Osteocyte (in vitro differentiated cells): ENCODE measurements at regions not wholly inside any gene's neighbourhood (a gene's known extent, or its start where the extent isn't known, plus 50 kb on each side); places are given as distances from the start of the nearest gene placed in this dataset.
A peak's percentile ranks its signal among the peaks of the same experiment; 100 is the strongest.

Experiments
- DNase-seq: peaks from one replicate; pipeline ENCODE4 v3.0.0; 2021; ENCODE audit warnings: mixed read lengths; ENCODE audit not compliant: unreplicated experiment; ENCODE audit errors: extremely low spot score
- H3K27ac Mint-ChIP-seq: one replicate; pipeline ENCODE4 v1.8.0; 2021; ENCODE audit warnings: mild to moderate bottlenecking, mixed read lengths; ENCODE audit not compliant: unreplicated experiment
- H3K27me3 Mint-ChIP-seq: one replicate; pipeline ENCODE4 v1.8.0; 2021; ENCODE audit warnings: mixed read lengths; ENCODE audit not compliant: unreplicated experiment
- H3K36me3 Mint-ChIP-seq: one replicate; pipeline ENCODE4 v1.8.0; 2021; ENCODE audit warnings: mixed read lengths; ENCODE audit not compliant: unreplicated experiment
- H3K4me1 Mint-ChIP-seq: one replicate; pipeline ENCODE4 v1.8.0; 2021; ENCODE audit warnings: mixed read lengths; ENCODE audit not compliant: unreplicated experiment
- H3K4me3 Mint-ChIP-seq: one replicate; pipeline ENCODE4 v1.8.0; 2021; ENCODE audit warnings: mild to moderate bottlenecking, moderate library complexity, mixed read lengths; ENCODE audit not compliant: unreplicated experiment
- H3K9me3 Mint-ChIP-seq: one replicate; pipeline ENCODE4 v1.8.0; 2021; ENCODE audit warnings: mixed read lengths; ENCODE audit not compliant: unreplicated experiment
- CTCF ChIP-seq: fragments of 200-600 bp; sonication (generic); IDR thresholded peaks from 2 replicates; pipeline ENCODE4 v1.5.0; 2021; ENCODE audit warnings: antibody characterized with exemption, mild to moderate bottlenecking, moderate library complexity

GRCh38 chr17:68775969-68776368, 174.8 kb upstream of the FAM20A start:
- Mint-ChIP-seq H3K4me1 (peaks cover 20% of the 10 kb centered on the region), H3K9me3 (no peaks in the 10 kb centered on the region), H3K4me3 (no peak overlapping the region), H3K27me3 (no peaks in the 10 kb centered on the region), H3K27ac (no peak overlapping the region), H3K36me3 (no peaks in the 10 kb centered on the region)
- TF ChIP-seq CTCF = no peak
- no peak for DNase-seq

DNA sequence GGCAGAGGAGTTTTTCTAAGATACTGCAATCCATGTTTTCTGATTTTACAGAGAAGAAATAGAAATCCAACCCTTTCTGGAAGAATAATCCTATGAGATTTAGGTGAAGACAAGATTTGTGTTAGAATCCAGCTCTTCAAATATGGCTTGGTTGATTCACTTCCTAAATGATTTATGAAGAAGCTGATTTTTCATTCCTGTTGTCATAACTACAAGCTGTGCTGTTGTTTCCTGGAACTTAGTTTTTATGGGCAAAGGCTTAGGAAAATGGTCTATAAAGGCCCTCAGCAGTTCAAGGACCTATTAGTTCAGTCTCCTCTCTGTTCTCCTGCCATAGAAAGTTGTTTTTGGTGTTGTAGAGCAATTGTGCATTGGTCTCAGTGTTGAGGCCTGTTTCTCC, 174.2 kb upstream of the FAM20A start:
- H3K4me1 Mint-ChIP-seq = peaks cover 20% of the 10 kb centered on the region
- DNase-seq = no peak
- TF ChIP-seq CTCF = no peak
- H3K36me3 Mint-ChIP-seq = no peaks in the 10 kb centered on the region
- H3K27me3 Mint-ChIP-seq = no peaks in the 10 kb centered on the region
- peak overlapping the region; percentile 39 for H3K27ac Mint-ChIP-seq
- no peak overlapping the region for H3K4me3 Mint-ChIP-seq
- H3K9me3 Mint-ChIP-seq = no peaks in the 10 kb centered on the region

GRCh38 chr17:68771867-68772515, 170.8 kb upstream of the FAM20A start:
- DNase-seq = no peak
- peaks cover 11% of the 10 kb centered on the region for H3K4me1 Mint-ChIP-seq
- H3K27ac Mint-ChIP-seq = no peak overlapping the region
- H3K36me3 Mint-ChIP-seq = no peaks in the 10 kb centered on the region
- TF ChIP-seq CTCF = peak; percentile 72
- H3K4me3 Mint-ChIP-seq = peak overlapping the region; percentile 67
- no peaks in the 10 kb centered on the region for H3K27me3 Mint-ChIP-seq
- no peaks in the 10 kb centered on the region for H3K9me3 Mint-ChIP-seq

DNA sequence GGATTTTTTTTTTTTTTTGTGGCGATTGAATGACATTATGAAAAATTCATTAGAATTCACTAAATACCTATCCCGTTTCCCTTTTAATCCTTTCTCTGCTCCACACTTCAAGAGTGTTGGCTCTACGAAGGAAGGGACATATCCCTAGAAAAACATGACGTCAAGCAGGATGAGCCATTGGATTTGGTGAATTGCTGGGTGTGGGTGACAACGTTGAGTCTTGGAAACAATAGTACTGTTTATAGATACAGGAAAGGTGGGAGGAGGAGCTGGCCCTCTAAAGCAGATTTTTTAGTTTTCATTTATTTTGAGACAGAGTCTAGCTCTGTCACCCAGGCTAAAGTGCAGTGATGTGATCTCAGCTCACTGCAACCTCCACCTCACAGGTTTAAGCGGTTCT, 167.6 kb upstream of the FAM20A start:
- H3K27ac Mint-ChIP-seq = no peak overlapping the region
- TF ChIP-seq CTCF = no peak
- no peaks in the 10 kb centered on the region for H3K36me3 Mint-ChIP-seq
- H3K4me3 Mint-ChIP-seq = no peak overlapping the region
- no peaks in the 10 kb centered on the region for H3K27me3 Mint-ChIP-seq
- DNase-seq = no peak
- H3K4me1 Mint-ChIP-seq = peaks cover 4% of the 10 kb centered on the region
- no peaks in the 10 kb centered on the region for H3K9me3 Mint-ChIP-seq

DNA sequence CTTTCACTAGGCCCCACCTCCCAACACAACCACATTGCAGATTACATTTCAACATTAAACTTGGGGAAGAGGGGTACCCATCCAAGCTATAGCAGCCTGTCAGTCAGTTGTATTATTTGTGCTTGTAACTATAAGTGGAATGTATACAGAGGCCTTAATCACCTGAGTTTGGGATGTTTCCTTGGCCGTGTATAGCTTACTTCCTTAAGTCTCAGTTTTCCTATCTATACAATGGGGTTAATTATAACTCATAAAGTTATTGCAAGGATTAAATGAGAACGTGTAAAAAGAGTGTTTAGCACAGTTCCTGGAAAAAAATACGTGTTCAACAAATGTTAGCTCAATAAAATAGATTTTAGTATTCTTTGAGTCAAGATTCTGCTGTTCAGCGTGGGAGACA, 165.5 kb upstream of the FAM20A start:
- Mint-ChIP-seq H3K4me1 (no peaks in the 10 kb centered on the region), H3K4me3 (no peak overlapping the region), H3K9me3 (no peaks in the 10 kb centered on the region), H3K36me3 (no peaks in the 10 kb centered on the region), H3K27ac (no peak overlapping the region), H3K27me3 (no peaks in the 10 kb centered on the region)
- no peak for DNase-seq
- TF ChIP-seq CTCF = no peak
